Osteocyte (in vitro differentiated cells): ENCODE measurements at regions not wholly inside any gene's neighbourhood (a gene's known extent, or its start where the extent isn't known, plus 50 kb on each side); places are given as distances from the start of the nearest gene placed in this dataset.

Source experiments
- DNase-seq: peaks from one replicate; pipeline ENCODE4 v3.0.0; 2021; ENCODE audit warnings: mixed read lengths; ENCODE audit not compliant: unreplicated experiment; ENCODE audit errors: extremely low spot score
- H3K27ac Mint-ChIP-seq: one replicate; pipeline ENCODE4 v1.8.0; 2021; ENCODE audit warnings: mild to moderate bottlenecking, mixed read lengths; ENCODE audit not compliant: unreplicated experiment
- H3K27me3 Mint-ChIP-seq: one replicate; pipeline ENCODE4 v1.8.0; 2021; ENCODE audit warnings: mixed read lengths; ENCODE audit not compliant: unreplicated experiment
- H3K36me3 Mint-ChIP-seq: one replicate; pipeline ENCODE4 v1.8.0; 2021; ENCODE audit warnings: mixed read lengths; ENCODE audit not compliant: unreplicated experiment
- H3K4me1 Mint-ChIP-seq: one replicate; pipeline ENCODE4 v1.8.0; 2021; ENCODE audit warnings: mixed read lengths; ENCODE audit not compliant: unreplicated experiment
- H3K4me3 Mint-ChIP-seq: one replicate; pipeline ENCODE4 v1.8.0; 2021; ENCODE audit warnings: mild to moderate bottlenecking, moderate library complexity, mixed read lengths; ENCODE audit not compliant: unreplicated experiment
- H3K9me3 Mint-ChIP-seq: one replicate; pipeline ENCODE4 v1.8.0; 2021; ENCODE audit warnings: mixed read lengths; ENCODE audit not compliant: unreplicated experiment
- CTCF ChIP-seq: fragments of 200-600 bp; sonication (generic); IDR thresholded peaks from 2 replicates; pipeline ENCODE4 v1.5.0; 2021; ENCODE audit warnings: antibody characterized with exemption, mild to moderate bottlenecking, moderate library complexity

GRCh38 chr4:143109376-143109775 lies 75.3 kb upstream of the USP38 start:
- Mint-ChIP-seq H3K4me1 (peaks cover 5% of the 10 kb centered on the region), H3K4me3 (no peak overlapping the region), H3K9me3 (no peaks in the 10 kb centered on the region), H3K27ac (no peak overlapping the region), H3K27me3 (peaks cover 5% of the 10 kb centered on the region), H3K36me3 (no peaks in the 10 kb centered on the region)
- DNase-seq = no peak
- TF ChIP-seq CTCF = no peak

DNA sequence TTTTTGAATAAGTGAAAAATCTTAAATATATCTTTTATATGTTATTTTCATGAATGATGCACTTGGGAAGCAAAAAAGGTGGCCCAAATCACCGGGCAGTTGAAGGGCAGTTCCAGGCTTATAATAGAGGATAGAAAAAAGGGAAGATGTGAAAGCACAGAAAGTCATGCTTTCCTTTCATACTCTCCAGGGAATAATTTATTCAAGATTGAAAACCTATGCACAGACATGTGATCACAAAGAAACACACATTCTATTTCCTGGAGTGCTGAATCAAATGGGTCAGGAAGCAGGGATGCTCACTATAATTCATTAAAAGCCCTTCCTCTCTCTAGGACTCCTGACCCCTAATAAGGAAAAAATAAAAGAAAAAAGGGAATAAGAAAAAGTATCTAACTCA lies 66.1 kb upstream of the USP38 start:
- H3K27me3 Mint-ChIP-seq = peaks cover 3% of the 10 kb centered on the region
- no peak for TF ChIP-seq CTCF
- no peak for DNase-seq
- H3K27ac Mint-ChIP-seq = no peak overlapping the region
- H3K4me3 Mint-ChIP-seq = no peak overlapping the region
- H3K36me3 Mint-ChIP-seq = no peaks in the 10 kb centered on the region
- H3K4me1 Mint-ChIP-seq = no peaks in the 10 kb centered on the region
- no peaks in the 10 kb centered on the region for H3K9me3 Mint-ChIP-seq

- Mint-ChIP-seq H3K36me3 (no peaks in the 10 kb centered on the region), H3K9me3 (peaks cover 5% of the 10 kb centered on the region), H3K4me3 (no peak overlapping the region), H3K27ac (no peak overlapping the region), H3K4me1 (no peaks in the 10 kb centered on the region), H3K27me3 (no peaks in the 10 kb centered on the region)
- DNase-seq = no peak
- no peak for TF ChIP-seq CTCF
Observed at GRCh38 chr4:143127621-143128020, 57.1 kb upstream of the USP38 start.

DNA sequence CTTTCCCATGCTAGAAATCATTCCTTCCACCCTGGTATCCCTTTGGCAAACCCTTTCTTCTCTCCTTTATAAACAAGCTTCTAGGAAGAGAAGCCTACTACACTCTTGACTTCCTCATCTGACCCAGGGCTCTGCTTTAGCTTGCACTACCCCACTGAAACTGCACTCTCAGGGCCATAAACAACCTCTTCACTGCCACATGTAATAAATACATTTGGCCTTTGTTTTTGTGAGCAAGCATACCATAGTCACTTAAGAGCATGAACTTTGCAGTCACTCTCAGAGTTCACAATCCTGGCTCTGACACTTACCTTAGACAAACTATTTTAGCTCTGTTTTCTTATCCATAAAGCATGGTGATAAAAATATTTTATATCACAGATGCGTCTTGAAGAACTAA lies 50.7 kb upstream of the USP38 start:
- H3K4me3 Mint-ChIP-seq = no peak overlapping the region

More for the DNA sequence above, 50.7 kb upstream of the USP38 start:
- Mint-ChIP-seq H3K27ac (no peak overlapping the region), H3K9me3 (no peaks in the 10 kb centered on the region), H3K27me3 (peaks cover 3% of the 10 kb centered on the region), H3K36me3 (no peaks in the 10 kb centered on the region), H3K4me1 (no peaks in the 10 kb centered on the region)
- DNase-seq = no peak
- TF ChIP-seq CTCF = no peak
